ENCODE measurements at regions not wholly inside any gene's neighbourhood (a gene's known extent, or its start where the extent isn't known, plus 50 kb on each side); places are given as distances from the start of the nearest gene placed in this dataset.

- TF ChIP-seq SIN3A (IDR thresholded peaks at IDR 0.05; ENCODE audit: borderline replicate concordance, insufficient read depth, low read length) (no peak), FOXP2 (optimal IDR thresholded peaks at IDR 0.05; ENCODE audit: borderline replicate concordance, extremely low read depth, extremely low read length, insufficient read depth) (no peak), TAF1 (IDR thresholded peaks at IDR 0.05; ENCODE audit: borderline replicate concordance, insufficient read depth, low read length) (no peak), REST (IDR thresholded peaks at IDR 0.05; ENCODE audit: insufficient read depth in 1 of 2, low read depth in 2 of 2, low read length in 2 of 2) (no peak), POLR2AphosphoS5 (IDR thresholded peaks at IDR 0.05; ENCODE audit: low read depth, low read length) (no peak)
These were observed 93.5 kb downstream of the ZIC4 start for GRCh38 chr3:147312786-147313280.

- TF ChIP-seq POLR2AphosphoS5 (IDR thresholded peaks at IDR 0.05; ENCODE audit: low read depth, low read length) = no peak
- no peak for TF ChIP-seq REST (IDR thresholded peaks at IDR 0.05; ENCODE audit: insufficient read depth in 1 of 2, low read depth in 2 of 2, low read length in 2 of 2)
- TF ChIP-seq FOXP2 (optimal IDR thresholded peaks at IDR 0.05; ENCODE audit: borderline replicate concordance, extremely low read depth, extremely low read length, insufficient read depth) = no peak
- TF ChIP-seq TAF1 (IDR thresholded peaks at IDR 0.05; ENCODE audit: borderline replicate concordance, insufficient read depth, low read length) = no peak
- no peak for TF ChIP-seq SIN3A (IDR thresholded peaks at IDR 0.05; ENCODE audit: borderline replicate concordance, insufficient read depth, low read length)
These were observed 94.6 kb downstream of the ZIC4 start for GRCh38 chr3:147311716-147312115.

- TF ChIP-seq FOXP2 (optimal IDR thresholded peaks at IDR 0.05; ENCODE audit: borderline replicate concordance, extremely low read depth, extremely low read length, insufficient read depth) = no peak
- no peak for TF ChIP-seq SIN3A (IDR thresholded peaks at IDR 0.05; ENCODE audit: borderline replicate concordance, insufficient read depth, low read length)
- no peak for TF ChIP-seq POLR2AphosphoS5 (IDR thresholded peaks at IDR 0.05; ENCODE audit: low read depth, low read length)
- TF ChIP-seq TAF1 (IDR thresholded peaks at IDR 0.05; ENCODE audit: borderline replicate concordance, insufficient read depth, low read length) = no peak
- TF ChIP-seq REST (IDR thresholded peaks at IDR 0.05; ENCODE audit: insufficient read depth in 1 of 2, low read depth in 2 of 2, low read length in 2 of 2) = no peak
These were observed 100.7 kb downstream of the ZIC4 start for GRCh38 chr3:147305533-147306250.

- TF ChIP-seq REST (IDR thresholded peaks at IDR 0.05; ENCODE audit: insufficient read depth in 1 of 2, low read depth in 2 of 2, low read length in 2 of 2) (no peak), FOXP2 (optimal IDR thresholded peaks at IDR 0.05; ENCODE audit: borderline replicate concordance, extremely low read depth, extremely low read length, insufficient read depth) (no peak), TAF1 (IDR thresholded peaks at IDR 0.05; ENCODE audit: borderline replicate concordance, insufficient read depth, low read length) (no peak), POLR2AphosphoS5 (IDR thresholded peaks at IDR 0.05; ENCODE audit: low read depth, low read length) (no peak), SIN3A (IDR thresholded peaks at IDR 0.05; ENCODE audit: borderline replicate concordance, insufficient read depth, low read length) (no peak)
These were observed 101.6 kb downstream of the ZIC4 start for GRCh38 chr3:147304756-147305155.

Measured in PFSK-1 (cell line).